ENCODE measurements at regions not wholly inside any gene's neighbourhood (a gene's known extent, or its start where the extent isn't known, plus 50 kb on each side); places are given as distances from the start of the nearest gene placed in this dataset.

DNA sequence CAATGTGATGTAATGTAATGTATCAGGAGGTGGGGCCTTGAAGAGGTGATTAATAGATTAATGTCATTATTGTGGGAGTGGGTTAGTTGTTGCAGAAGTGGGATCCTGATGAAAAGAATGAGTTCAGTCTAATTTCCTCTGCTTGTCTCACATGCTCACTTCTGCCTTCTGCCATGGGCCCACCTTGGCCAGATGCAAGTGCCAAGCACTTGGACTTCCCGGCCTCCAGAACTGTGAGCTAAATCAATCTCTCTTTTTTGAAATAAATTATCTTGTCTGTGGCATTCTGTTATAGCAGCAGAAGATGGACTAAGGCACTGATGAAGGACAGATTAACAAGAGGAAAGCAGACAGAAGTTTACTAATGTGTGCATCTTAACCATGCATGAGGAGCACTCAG, 123.9 kb downstream of the ETS2 start:
- ATAC-seq (ENCODE audit: insufficient read depth, low FRiP score): no peak
- whole genome bisulfite sequencing, 2 donors: 90 to 93% methylated on average over 1 of the region's 1 CpG
- peaks cover 9 to 55% (median 30%) of the 10 kb centered on the region in 5 donors for H3K4me1 ChIP-seq (ENCODE audit: control insufficient read depth in 5 of 5, insufficient read depth in 5 of 5, low read length in 5 of 5)

DNA sequence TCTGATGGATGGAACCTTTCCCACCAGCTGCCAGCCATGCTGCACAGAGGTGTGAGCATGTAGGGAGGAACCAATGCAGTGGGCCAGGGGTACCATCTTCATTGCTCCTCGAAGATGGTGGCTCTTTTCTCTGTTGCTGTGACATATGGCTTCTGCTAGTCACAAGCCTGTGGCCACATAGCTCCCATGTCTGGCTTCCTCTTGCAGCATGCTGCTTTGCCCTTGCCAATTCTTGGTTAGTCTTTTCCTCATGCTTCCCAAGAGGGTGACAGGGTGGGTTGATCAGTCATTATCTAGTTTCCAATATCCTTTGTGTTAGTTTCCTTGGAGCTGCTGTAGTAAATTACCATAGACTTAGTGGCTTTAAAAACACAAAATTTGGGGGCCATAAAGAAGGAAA, 123.4 kb downstream of the ETS2 start:
- no peak for ATAC-seq (ENCODE audit: insufficient read depth, low FRiP score)

More for the DNA sequence above, 123.9 kb downstream of the ETS2 start:
- TF ChIP-seq, protein P1, sequence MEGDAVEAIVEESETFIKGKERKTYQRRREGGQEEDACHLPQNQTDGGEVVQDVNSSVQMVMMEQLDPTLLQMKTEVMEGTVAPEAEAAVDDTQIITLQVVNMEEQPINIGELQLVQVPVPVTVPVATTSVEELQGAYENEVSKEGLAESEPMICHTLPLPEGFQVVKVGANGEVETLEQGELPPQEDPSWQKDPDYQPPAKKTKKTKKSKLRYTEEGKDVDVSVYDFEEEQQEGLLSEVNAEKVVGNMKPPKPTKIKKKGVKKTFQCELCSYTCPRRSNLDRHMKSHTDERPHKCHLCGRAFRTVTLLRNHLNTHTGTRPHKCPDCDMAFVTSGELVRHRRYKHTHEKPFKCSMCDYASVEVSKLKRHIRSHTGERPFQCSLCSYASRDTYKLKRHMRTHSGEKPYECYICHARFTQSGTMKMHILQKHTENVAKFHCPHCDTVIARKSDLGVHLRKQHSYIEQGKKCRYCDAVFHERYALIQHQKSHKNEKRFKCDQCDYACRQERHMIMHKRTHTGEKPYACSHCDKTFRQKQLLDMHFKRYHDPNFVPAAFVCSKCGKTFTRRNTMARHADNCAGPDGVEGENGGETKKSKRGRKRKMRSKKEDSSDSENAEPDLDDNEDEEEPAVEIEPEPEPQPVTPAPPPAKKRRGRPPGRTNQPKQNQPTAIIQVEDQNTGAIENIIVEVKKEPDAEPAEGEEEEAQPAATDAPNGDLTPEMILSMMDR (IDR thresholded peaks at IDR 0.05; ENCODE audit: control extremely low read depth, extremely low read depth): no peak
- Histone ChIP-seq H3K9ac (ENCODE audit: insufficient read depth in 1 of 2, low read length in 2 of 2) (no peak overlapping the region), H3K4me3 (no peak overlapping the region), H3K27ac (ENCODE audit: low read depth in 1 of 2, low read length in 1 of 2) (no peak overlapping the region), H3K27me3 (ENCODE audit: control insufficient read depth in 3 of 3, insufficient read depth in 3 of 3, low read length in 2 of 3) (no peaks in the 10 kb centered on the region), H3K9me3 (ENCODE audit: control insufficient read depth in 4 of 4, insufficient read depth in 3 of 4, low read length in 3 of 4) (no peaks in the 10 kb centered on the region), H3K36me3 (ENCODE audit: control insufficient read depth in 4 of 4, insufficient read depth in 4 of 4, low read length in 4 of 4) (no peaks in the 10 kb centered on the region)
- no peak for DNase-seq

GRCh38 chr21:38927776-38928175, 122.0 kb downstream of the ETS2 start:
- no peak overlapping the region for H3K27ac ChIP-seq (ENCODE audit: low read depth in 1 of 2, low read length in 1 of 2)
- H3K36me3 ChIP-seq (ENCODE audit: control insufficient read depth in 4 of 4, insufficient read depth in 4 of 4, low read length in 4 of 4): no peaks in the 10 kb centered on the region
- WGBS, 2 donors: 41 to 73% methylated on average over 3 of the region's 3 CpGs
- no peak overlapping the region for H3K4me3 ChIP-seq
- H3K9me3 ChIP-seq (ENCODE audit: control insufficient read depth in 4 of 4, insufficient read depth in 3 of 4, low read length in 3 of 4): no peaks in the 10 kb centered on the region
- no peak overlapping the region for H3K9ac ChIP-seq (ENCODE audit: insufficient read depth in 1 of 2, low read length in 2 of 2)
- DNase-seq (no peak), ATAC-seq (ENCODE audit: insufficient read depth, low FRiP score) (no peak)
- H3K4me1 ChIP-seq (ENCODE audit: control insufficient read depth in 5 of 5, insufficient read depth in 5 of 5, low read length in 5 of 5): peaks cover 9 to 55% (median 28%) of the 10 kb centered on the region in 5 donors
- H3K27me3 ChIP-seq (ENCODE audit: control insufficient read depth in 3 of 3, insufficient read depth in 3 of 3, low read length in 2 of 3): no peaks in the 10 kb centered on the region
- TF ChIP-seq, protein P1 (IDR thresholded peaks at IDR 0.05; ENCODE audit: control extremely low read depth, extremely low read depth): no peak

More for the DNA sequence above, 123.4 kb downstream of the ETS2 start:
- DNase-seq: no peak
- H3K4me3 ChIP-seq: no peak overlapping the region
- H3K27ac ChIP-seq (ENCODE audit: low read depth in 1 of 2, low read length in 1 of 2): no peak overlapping the region
- 77 to 79% methylated on average over 1 of the region's 1 CpG for WGBS, 2 donors
- no peaks in the 10 kb centered on the region for H3K36me3 ChIP-seq (ENCODE audit: control insufficient read depth in 4 of 4, insufficient read depth in 4 of 4, low read length in 4 of 4)
- TF ChIP-seq, protein P1 (IDR thresholded peaks at IDR 0.05; ENCODE audit: control extremely low read depth, extremely low read depth): no peak
- H3K9me3 ChIP-seq (ENCODE audit: control insufficient read depth in 4 of 4, insufficient read depth in 3 of 4, low read length in 3 of 4): no peaks in the 10 kb centered on the region
- H3K4me1 ChIP-seq (ENCODE audit: control insufficient read depth in 5 of 5, insufficient read depth in 5 of 5, low read length in 5 of 5): peaks cover 9 to 55% (median 30%) of the 10 kb centered on the region in 5 donors
- H3K9ac ChIP-seq (ENCODE audit: insufficient read depth in 1 of 2, low read length in 2 of 2): no peak overlapping the region
- no peaks in the 10 kb centered on the region for H3K27me3 ChIP-seq (ENCODE audit: control insufficient read depth in 3 of 3, insufficient read depth in 3 of 3, low read length in 2 of 3)

GRCh38 chr21:38925923-38926322, 120.2 kb downstream of the ETS2 start:
- H3K9me3 ChIP-seq (ENCODE audit: control insufficient read depth in 4 of 4, insufficient read depth in 3 of 4, low read length in 3 of 4): no peaks in the 10 kb centered on the region
- H3K27ac ChIP-seq (ENCODE audit: low read depth in 1 of 2, low read length in 1 of 2): peak overlapping the region; percentile 78 to 90
- H3K4me1 ChIP-seq (ENCODE audit: control insufficient read depth in 5 of 5, insufficient read depth in 5 of 5, low read length in 5 of 5): peaks cover 10 to 46% (median 16%) of the 10 kb centered on the region in 5 donors
- DNase-seq (peak; percentile 93 to 98 (median 95)), ATAC-seq (ENCODE audit: insufficient read depth, low FRiP score) (peak; percentile 66)
- H3K36me3 ChIP-seq (ENCODE audit: control insufficient read depth in 4 of 4, insufficient read depth in 4 of 4, low read length in 4 of 4): no peaks in the 10 kb centered on the region
- TF ChIP-seq, protein P1 (IDR thresholded peaks at IDR 0.05; ENCODE audit: control extremely low read depth, extremely low read depth): no peak
- WGBS, 2 donors: 2 to 6% methylated on average over 7 of the region's 7 CpGs
- no peak overlapping the region for H3K4me3 ChIP-seq
- H3K27me3 ChIP-seq (ENCODE audit: control insufficient read depth in 3 of 3, insufficient read depth in 3 of 3, low read length in 2 of 3): no peaks in the 10 kb centered on the region
- H3K9ac ChIP-seq (ENCODE audit: insufficient read depth in 1 of 2, low read length in 2 of 2): peak overlapping the region in 1 of 2 donors; percentile 44

All from lung (tissue), 11 donors.